CD4-positive, alpha-beta T cell treated with Interleukin-12 subunit alpha and Interleukin-12 subunit beta, for 1 hour (primary cell): ENCODE measurements at regions not wholly inside any gene's neighbourhood (a gene's known extent, or its start where the extent isn't known, plus 50 kb on each side); places are given as distances from the start of the nearest gene placed in this dataset.

Source experiments
- DNase-seq: peaks from one replicate; pipeline ENCODE4 v3.0.0-alpha.2; 2020

GRCh38 chr5:117261948-117262571 is 687.4 kb upstream of the SEMA6A start:
- no peak for DNase-seq

- DNase-seq, result no peak
These were observed 680.8 kb upstream of the SEMA6A start for GRCh38 chr5:117255211-117256027.

- no peak for DNase-seq
These were observed 677.9 kb upstream of the SEMA6A start for GRCh38 chr5:117252566-117252965.

GRCh38 chr5:117249086-117249815 is 674.6 kb upstream of the SEMA6A start:
- DNase-seq, result no peak

- no peak for DNase-seq
These were observed 671.8 kb upstream of the SEMA6A start for GRCh38 chr5:117246424-117246823.

- no peak for DNase-seq
These were observed 670.5 kb upstream of the SEMA6A start for GRCh38 chr5:117245130-117245529.

- no peak for DNase-seq
These were observed 667.4 kb upstream of the SEMA6A start for GRCh38 chr5:117242028-117242427.

- no peak for DNase-seq
These were observed 662.3 kb upstream of the SEMA6A start for GRCh38 chr5:117236941-117237340.

GRCh38 chr5:117235786-117236185 is 661.2 kb upstream of the SEMA6A start:
- no peak for DNase-seq

- no peak for DNase-seq
These were observed 655.8 kb upstream of the SEMA6A start for GRCh38 chr5:117230375-117230774.

- no peak for DNase-seq
These were observed 646.1 kb upstream of the SEMA6A start for GRCh38 chr5:117220730-117221129.

- DNase-seq, result no peak
These were observed 644.2 kb upstream of the SEMA6A start for GRCh38 chr5:117218789-117219188.

GRCh38 chr5:117212866-117213265 is 638.2 kb upstream of the SEMA6A start:
- no peak for DNase-seq

- no peak for DNase-seq
These were observed 636.2 kb upstream of the SEMA6A start for GRCh38 chr5:117210796-117211195.

- DNase-seq, result no peak
These were observed 634.9 kb upstream of the SEMA6A start for GRCh38 chr5:117209479-117209878.

GRCh38 chr5:117207088-117207668 is 632.6 kb upstream of the SEMA6A start:
- no peak for DNase-seq

- no peak for DNase-seq
These were observed 631.3 kb upstream of the SEMA6A start for GRCh38 chr5:117205894-117206293.

GRCh38 chr5:117204926-117205869 is 630.6 kb upstream of the SEMA6A start:
- DNase-seq, result no peak

- no peak for DNase-seq
These were observed 629.8 kb upstream of the SEMA6A start for GRCh38 chr5:117204404-117204803.

GRCh38 chr5:117203584-117203983 is 629.0 kb upstream of the SEMA6A start:
- no peak for DNase-seq

- DNase-seq, result no peak
These were observed 626.4 kb upstream of the SEMA6A start for GRCh38 chr5:117201001-117201400.

- DNase-seq, result no peak
These were observed 620.5 kb upstream of the SEMA6A start for GRCh38 chr5:117195076-117195475.
